ENCODE measurements at regions not wholly inside any gene's neighbourhood (a gene's known extent, or its start where the extent isn't known, plus 50 kb on each side); places are given as distances from the start of the nearest gene placed in this dataset.

GRCh38 chr1:212504171-212504803, 71.6 kb downstream of the NENF start:
- ChIA-PET CTCF (interaction anchor here (1.0 kb wide), 1 partner anchor 18 kb away, joined by 3 read pairs; no protein-coding TSS in a partner anchor), POLR2A (no interaction called here)
- DNase-seq = no peak
- Histone ChIP-seq H3K4me3 (ENCODE audit: control insufficient read depth in 1 of 7, extremely low read depth in 1 of 7, insufficient read depth in 4 of 7, low read depth in 2 of 7, low read length in 6 of 7) (no peak overlapping the region), H3K36me3 (ENCODE audit: control insufficient read depth in 4 of 4, insufficient read depth in 4 of 4, low read length in 3 of 4) (no peaks in the 10 kb centered on the region), H3K27me3 (replicated peaks in 2 of 5; ENCODE audit: control insufficient read depth in 4 of 5, insufficient read depth in 5 of 5, low read length in 4 of 5) (no peaks in the 10 kb centered on the region), H3K4me1 (ENCODE audit: control extremely low read depth in 1 of 4, control insufficient read depth in 4 of 4, insufficient read depth in 4 of 4, low read length in 3 of 4) (no peaks in the 10 kb centered on the region), H3K27ac (ENCODE audit: insufficient read depth in 1 of 2, low read depth in 1 of 2, low read length in 2 of 2, poor library complexity in 1 of 2, severe bottlenecking in 2 of 2) (no peak overlapping the region), H3K9me3 (ENCODE audit: control extremely low read depth in 1 of 5, control insufficient read depth in 4 of 5, insufficient read depth in 2 of 5, low read depth in 1 of 5, low read length in 4 of 5) (no peaks in the 10 kb centered on the region)
- 93% methylated on average over 4 of the region's 4 CpGs for WGBS (ENCODE audit: insufficient coverage)

- Histone ChIP-seq H3K4me3 (ENCODE audit: control insufficient read depth in 1 of 7, extremely low read depth in 1 of 7, insufficient read depth in 4 of 7, low read depth in 2 of 7, low read length in 6 of 7) (no peak overlapping the region), H3K9me3 (ENCODE audit: control extremely low read depth in 1 of 5, control insufficient read depth in 4 of 5, insufficient read depth in 2 of 5, low read depth in 1 of 5, low read length in 4 of 5) (no peaks in the 10 kb centered on the region), H3K36me3 (ENCODE audit: control insufficient read depth in 4 of 4, insufficient read depth in 4 of 4, low read length in 3 of 4) (no peaks in the 10 kb centered on the region), H3K27ac (ENCODE audit: insufficient read depth in 1 of 2, low read depth in 1 of 2, low read length in 2 of 2, poor library complexity in 1 of 2, severe bottlenecking in 2 of 2) (no peak overlapping the region), H3K27me3 (replicated peaks in 2 of 5; ENCODE audit: control insufficient read depth in 4 of 5, insufficient read depth in 5 of 5, low read length in 4 of 5) (peaks cover 0 to 1% (median 0%) of the 10 kb centered on the region in 5 experiments), H3K4me1 (ENCODE audit: control extremely low read depth in 1 of 4, control insufficient read depth in 4 of 4, insufficient read depth in 4 of 4, low read length in 3 of 4) (no peaks in the 10 kb centered on the region)
- CTCF ChIA-PET = no interaction called here
- POLR2A ChIA-PET = no interaction called here
- no peak for DNase-seq
These were observed 73.9 kb downstream of the NENF start for GRCh38 chr1:212506666-212507065.

GRCh38 chr1:212507369-212507768, 74.6 kb downstream of the NENF start:
- POLR2A ChIA-PET = no interaction called here

GRCh38 chr1:212512816-212513559, 80.3 kb downstream of the NENF start:
- Histone ChIP-seq H3K27me3 (replicated peaks in 2 of 5; ENCODE audit: control insufficient read depth in 4 of 5, insufficient read depth in 5 of 5, low read length in 4 of 5) (peaks cover 0 to 47% (median 21%) of the 10 kb centered on the region in 5 experiments), H3K4me1 (ENCODE audit: control extremely low read depth in 1 of 4, control insufficient read depth in 4 of 4, insufficient read depth in 4 of 4, low read length in 3 of 4) (peaks cover 0 to 16% (median 12%) of the 10 kb centered on the region in 4 experiments), H3K27ac (ENCODE audit: insufficient read depth in 1 of 2, low read depth in 1 of 2, low read length in 2 of 2, poor library complexity in 1 of 2, severe bottlenecking in 2 of 2) (no peak overlapping the region), H3K9me3 (ENCODE audit: control extremely low read depth in 1 of 5, control insufficient read depth in 4 of 5, insufficient read depth in 2 of 5, low read depth in 1 of 5, low read length in 4 of 5) (no peaks in the 10 kb centered on the region), H3K4me3 (ENCODE audit: control insufficient read depth in 1 of 7, extremely low read depth in 1 of 7, insufficient read depth in 4 of 7, low read depth in 2 of 7, low read length in 6 of 7) (no peak overlapping the region), H3K36me3 (ENCODE audit: control insufficient read depth in 4 of 4, insufficient read depth in 4 of 4, low read length in 3 of 4) (no peaks in the 10 kb centered on the region)
- DNase-seq = peak in 2 of 3 donors; percentile 6 to 8
- POLR2A ChIA-PET = no interaction called here
- 77% methylated on average over 5 of the region's 5 CpGs for WGBS (ENCODE audit: insufficient coverage)
- CTCF ChIA-PET = interaction anchor here (0.8 to 1.9 kb wide), 3 partner anchors 16 to 36 kb away, joined by 3 to 4 read pairs (median 3); no protein-coding TSS in a partner anchor

More at GRCh38 chr1:212507369-212507768, 74.6 kb downstream of the NENF start:
- Histone ChIP-seq H3K9me3 (ENCODE audit: control extremely low read depth in 1 of 5, control insufficient read depth in 4 of 5, insufficient read depth in 2 of 5, low read depth in 1 of 5, low read length in 4 of 5) (no peaks in the 10 kb centered on the region), H3K36me3 (ENCODE audit: control insufficient read depth in 4 of 4, insufficient read depth in 4 of 4, low read length in 3 of 4) (no peaks in the 10 kb centered on the region), H3K4me3 (ENCODE audit: control insufficient read depth in 1 of 7, extremely low read depth in 1 of 7, insufficient read depth in 4 of 7, low read depth in 2 of 7, low read length in 6 of 7) (no peak overlapping the region), H3K27ac (ENCODE audit: insufficient read depth in 1 of 2, low read depth in 1 of 2, low read length in 2 of 2, poor library complexity in 1 of 2, severe bottlenecking in 2 of 2) (no peak overlapping the region), H3K27me3 (replicated peaks in 2 of 5; ENCODE audit: control insufficient read depth in 4 of 5, insufficient read depth in 5 of 5, low read length in 4 of 5) (peaks cover 0 to 8% (median 1%) of the 10 kb centered on the region in 5 experiments), H3K4me1 (ENCODE audit: control extremely low read depth in 1 of 4, control insufficient read depth in 4 of 4, insufficient read depth in 4 of 4, low read length in 3 of 4) (no peaks in the 10 kb centered on the region)
- DNase-seq = no peak
- CTCF ChIA-PET = no interaction called here
- 78% methylated on average over 6 of the region's 7 CpGs for WGBS (ENCODE audit: insufficient coverage)

- no peaks in the 10 kb centered on the region for H3K36me3 ChIP-seq (ENCODE audit: control insufficient read depth in 4 of 4, insufficient read depth in 4 of 4, low read length in 3 of 4)
- peak in 2 of 3 donors; percentile 34 to 48 for DNase-seq
- POLR2A ChIA-PET = no interaction called here
- peaks cover 0 to 16% (median 12%) of the 10 kb centered on the region in 4 experiments for H3K4me1 ChIP-seq (ENCODE audit: control extremely low read depth in 1 of 4, control insufficient read depth in 4 of 4, insufficient read depth in 4 of 4, low read length in 3 of 4)
- CTCF ChIA-PET = interaction anchor here (0.8 to 1.1 kb wide), 2 partner anchors 15 to 37 kb away, joined by 3 read pairs; no protein-coding TSS in a partner anchor
- H3K9me3 ChIP-seq (ENCODE audit: control extremely low read depth in 1 of 5, control insufficient read depth in 4 of 5, insufficient read depth in 2 of 5, low read depth in 1 of 5, low read length in 4 of 5) = no peaks in the 10 kb centered on the region
- no peak overlapping the region for H3K4me3 ChIP-seq (ENCODE audit: control insufficient read depth in 1 of 7, extremely low read depth in 1 of 7, insufficient read depth in 4 of 7, low read depth in 2 of 7, low read length in 6 of 7)
- H3K27me3 ChIP-seq (replicated peaks in 2 of 5; ENCODE audit: control insufficient read depth in 4 of 5, insufficient read depth in 5 of 5, low read length in 4 of 5) = peaks cover 0 to 47% (median 21%) of the 10 kb centered on the region in 5 experiments
- WGBS (ENCODE audit: insufficient coverage) = 78% methylated on average over 8 of the region's 11 CpGs
- no peak overlapping the region for H3K27ac ChIP-seq (ENCODE audit: insufficient read depth in 1 of 2, low read depth in 1 of 2, low read length in 2 of 2, poor library complexity in 1 of 2, severe bottlenecking in 2 of 2)
These were observed 80.9 kb downstream of the NENF start for GRCh38 chr1:212513586-212513985.

- 21% methylated on average over 16 of the region's 25 CpGs for WGBS (ENCODE audit: insufficient coverage)
- H3K27me3 ChIP-seq (replicated peaks in 2 of 5; ENCODE audit: control insufficient read depth in 4 of 5, insufficient read depth in 5 of 5, low read length in 4 of 5) = peaks cover 0 to 47% (median 21%) of the 10 kb centered on the region in 5 experiments
- POLR2A ChIA-PET = no interaction called here
- CTCF ChIA-PET = interaction anchor here (0.8 to 1.3 kb wide), 3 partner anchors 15 to 37 kb away, joined by 3 to 6 read pairs (median 3); no protein-coding TSS in a partner anchor
- H3K4me3 ChIP-seq (ENCODE audit: control insufficient read depth in 1 of 7, extremely low read depth in 1 of 7, insufficient read depth in 4 of 7, low read depth in 2 of 7, low read length in 6 of 7) = peak overlapping the region in 2 of 7 experiments; percentile 48 to 64
- peak; percentile 14 to 68 (median 59) for DNase-seq
- H3K27ac ChIP-seq (ENCODE audit: insufficient read depth in 1 of 2, low read depth in 1 of 2, low read length in 2 of 2, poor library complexity in 1 of 2, severe bottlenecking in 2 of 2) = no peak overlapping the region
- H3K4me1 ChIP-seq (ENCODE audit: control extremely low read depth in 1 of 4, control insufficient read depth in 4 of 4, insufficient read depth in 4 of 4, low read length in 3 of 4) = peaks cover 0 to 16% (median 12%) of the 10 kb centered on the region in 4 experiments
- H3K36me3 ChIP-seq (ENCODE audit: control insufficient read depth in 4 of 4, insufficient read depth in 4 of 4, low read length in 3 of 4) = no peaks in the 10 kb centered on the region
- no peaks in the 10 kb centered on the region for H3K9me3 ChIP-seq (ENCODE audit: control extremely low read depth in 1 of 5, control insufficient read depth in 4 of 5, insufficient read depth in 2 of 5, low read depth in 1 of 5, low read length in 4 of 5)
These were observed 81.4 kb downstream of the NENF start for GRCh38 chr1:212514056-212514614.
